ENCODE measurements at regions not wholly inside any gene's neighbourhood (a gene's known extent, or its start where the extent isn't known, plus 50 kb on each side); places are given as distances from the start of the nearest gene placed in this dataset.
"Not testable (repeated sequence)": the region's sequence is repeated elsewhere in the genome, so short reads cannot be mapped to it uniquely, and the experiment has no call there.

- TF ChIP-seq POLR2A (IDR thresholded peaks at IDR 0.05) = no peak
- Histone ChIP-seq H3K27ac (no peak overlapping the region), H3K4me3 (no peak overlapping the region), H3K4me1 (no peaks in the 10 kb centered on the region), H3K27me3 (no peaks in the 10 kb centered on the region), H3K36me3 (no peaks in the 10 kb centered on the region), H3K9me3 (no peaks in the 10 kb centered on the region)
- no peak for DNase-seq (ENCODE audit: extremely low spot score in 2 of 2)
- intact Hi-C loops (cut with DNase I) = no loop called here
Observed at GRCh38 chr10:52368725-52369124, 54.6 kb downstream of the DKK1 start.

- H3K4me1 ChIP-seq; H3K36me3 ChIP-seq; intact Hi-C loops (cut with DNase I); H3K27me3 ChIP-seq; DNase-seq (ENCODE audit: extremely low spot score in 2 of 2); H3K9me3 ChIP-seq; H3K4me3 ChIP-seq; H3K27ac ChIP-seq: not testable (repeated sequence)
Observed at GRCh38 chr10:52374207-52374606, 60.1 kb downstream of the DKK1 start.

GRCh38 chr10:52376694-52377354, 62.7 kb downstream of the DKK1 start:
- Histone ChIP-seq H3K27ac (no peak overlapping the region), H3K4me1 (no peaks in the 10 kb centered on the region), H3K27me3 (no peaks in the 10 kb centered on the region), H3K4me3 (no peak overlapping the region), H3K36me3 (no peaks in the 10 kb centered on the region), H3K9me3 (no peaks in the 10 kb centered on the region)
- no peak for TF ChIP-seq CTCF (IDR thresholded peaks at IDR 0.05)
- no peak for TF ChIP-seq POLR2AphosphoS5 (IDR thresholded peaks at IDR 0.05; ENCODE audit: insufficient read depth in 1 of 2, low read depth in 1 of 2)
- no peak for TF ChIP-seq POLR2A (IDR thresholded peaks at IDR 0.05)
- intact Hi-C loops (cut with DNase I) = no loop called here
- no peak for DNase-seq (ENCODE audit: extremely low spot score in 2 of 2)

GRCh38 chr10:52378124-52378523, 64.0 kb downstream of the DKK1 start:
- H3K4me3 ChIP-seq = no peak overlapping the region
- H3K36me3 ChIP-seq = no peaks in the 10 kb centered on the region
- intact Hi-C loops (cut with DNase I) = no loop called here
- H3K9me3 ChIP-seq = no peaks in the 10 kb centered on the region
- H3K27me3 ChIP-seq = no peaks in the 10 kb centered on the region
- DNase-seq (ENCODE audit: extremely low spot score in 2 of 2) = no peak
- no peak overlapping the region for H3K27ac ChIP-seq
- H3K4me1 ChIP-seq = no peaks in the 10 kb centered on the region
- TF ChIP-seq CTCF (IDR thresholded peaks at IDR 0.05) (no peak), POLR2A (IDR thresholded peaks at IDR 0.05) (no peak), POLR2AphosphoS5 (IDR thresholded peaks at IDR 0.05; ENCODE audit: insufficient read depth in 1 of 2, low read depth in 1 of 2) (no peak)

GRCh38 chr10:52379287-52379686, 65.2 kb downstream of the DKK1 start:
- Histone ChIP-seq H3K27ac (no peak overlapping the region), H3K4me1 (no peaks in the 10 kb centered on the region), H3K9me3 (no peaks in the 10 kb centered on the region), H3K27me3 (no peaks in the 10 kb centered on the region), H3K4me3 (no peak overlapping the region), H3K36me3 (no peaks in the 10 kb centered on the region)
- intact Hi-C loops (cut with DNase I) = no loop called here
- no peak for TF ChIP-seq POLR2A (IDR thresholded peaks at IDR 0.05)
- TF ChIP-seq POLR2AphosphoS5 (IDR thresholded peaks at IDR 0.05; ENCODE audit: insufficient read depth in 1 of 2, low read depth in 1 of 2) = no peak
- TF ChIP-seq CTCF (IDR thresholded peaks at IDR 0.05) = no peak
- DNase-seq (ENCODE audit: extremely low spot score in 2 of 2) = no peak

GRCh38 chr10:52383088-52383487, 69.0 kb downstream of the DKK1 start:
- H3K9me3 ChIP-seq = no peaks in the 10 kb centered on the region
- no peak for TF ChIP-seq POLR2A (IDR thresholded peaks at IDR 0.05)
- no peak for TF ChIP-seq CTCF (IDR thresholded peaks at IDR 0.05)
- no peak for TF ChIP-seq POLR2AphosphoS5 (IDR thresholded peaks at IDR 0.05; ENCODE audit: insufficient read depth in 1 of 2, low read depth in 1 of 2)
- intact Hi-C loops (cut with DNase I) = no loop called here
- H3K4me3 ChIP-seq = no peak overlapping the region
- H3K27ac ChIP-seq = no peak overlapping the region
- H3K27me3 ChIP-seq = no peaks in the 10 kb centered on the region
- no peak for DNase-seq (ENCODE audit: extremely low spot score in 2 of 2)
- H3K36me3 ChIP-seq = no peaks in the 10 kb centered on the region
- H3K4me1 ChIP-seq = no peaks in the 10 kb centered on the region

Data from vagina (tissue), 2 donors.